HEK293 (cell line): ENCODE measurements at regions not wholly inside any gene's neighbourhood (a gene's known extent, or its start where the extent isn't known, plus 50 kb on each side); places are given as distances from the start of the nearest gene placed in this dataset.

Experiments
- ZSCAN16 ChIP-seq: fragments of 450-650 bp; formaldehyde crosslinking; IDR thresholded peaks from 2 replicates; pipeline ENCODE4 v1.5.1; 2016; ENCODE audit warnings: missing biosample characterization, missing genetic modification characterization
- TF ChIP-seq, protein P1 (sequence below): fragments of 450-650 bp; formaldehyde crosslinking; IDR thresholded peaks from 2 replicates; pipeline ENCODE4 v1.5.1; 2016; ENCODE audit warnings: missing biosample characterization, missing genetic modification characterization
- TF ChIP-seq, protein P2 (sequence below): fragments of 450-650 bp; formaldehyde crosslinking; optimal IDR thresholded peaks from 2 replicates; pipeline ENCODE3; 2016; ENCODE audit warnings: missing biosample characterization, mild to moderate bottlenecking, missing genetic modification characterization
- TF ChIP-seq, protein P3 (sequence below): sonication (generic); formaldehyde crosslinking; IDR thresholded peaks from 2 replicates; pipeline ENCODE4 v1.8.1; 2022; ENCODE audit warnings: mild to moderate bottlenecking, moderate library complexity, missing genetic modification reagents
- TF ChIP-seq, protein P4 (sequence below): fragments of 450-650 bp; formaldehyde crosslinking; IDR thresholded peaks from 2 replicates; pipeline ENCODE4 v1.5.1; 2016; ENCODE audit warnings: missing biosample characterization, missing genetic modification characterization

DNA sequence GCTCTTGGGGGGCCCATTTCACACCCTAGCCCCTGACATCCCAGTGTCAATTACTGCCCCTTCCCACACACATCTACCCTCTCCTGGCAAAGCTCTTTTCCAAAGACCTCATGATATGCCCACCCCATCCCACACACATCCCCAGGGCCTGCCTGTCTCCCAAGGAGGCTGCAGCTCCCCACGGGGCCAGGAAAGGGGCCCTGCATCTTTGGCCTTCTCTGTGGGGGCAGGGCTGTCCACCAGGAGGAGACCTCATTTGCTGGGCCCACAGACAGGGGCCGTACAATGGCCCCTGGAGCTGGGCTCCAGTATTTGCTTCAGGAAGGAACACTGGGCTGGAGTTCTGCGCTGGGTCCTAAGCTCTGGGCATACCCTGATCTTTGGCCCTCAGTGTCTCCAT, 65.6 kb upstream of the RUNX3 start:
- TF ChIP-seq, protein P1, sequence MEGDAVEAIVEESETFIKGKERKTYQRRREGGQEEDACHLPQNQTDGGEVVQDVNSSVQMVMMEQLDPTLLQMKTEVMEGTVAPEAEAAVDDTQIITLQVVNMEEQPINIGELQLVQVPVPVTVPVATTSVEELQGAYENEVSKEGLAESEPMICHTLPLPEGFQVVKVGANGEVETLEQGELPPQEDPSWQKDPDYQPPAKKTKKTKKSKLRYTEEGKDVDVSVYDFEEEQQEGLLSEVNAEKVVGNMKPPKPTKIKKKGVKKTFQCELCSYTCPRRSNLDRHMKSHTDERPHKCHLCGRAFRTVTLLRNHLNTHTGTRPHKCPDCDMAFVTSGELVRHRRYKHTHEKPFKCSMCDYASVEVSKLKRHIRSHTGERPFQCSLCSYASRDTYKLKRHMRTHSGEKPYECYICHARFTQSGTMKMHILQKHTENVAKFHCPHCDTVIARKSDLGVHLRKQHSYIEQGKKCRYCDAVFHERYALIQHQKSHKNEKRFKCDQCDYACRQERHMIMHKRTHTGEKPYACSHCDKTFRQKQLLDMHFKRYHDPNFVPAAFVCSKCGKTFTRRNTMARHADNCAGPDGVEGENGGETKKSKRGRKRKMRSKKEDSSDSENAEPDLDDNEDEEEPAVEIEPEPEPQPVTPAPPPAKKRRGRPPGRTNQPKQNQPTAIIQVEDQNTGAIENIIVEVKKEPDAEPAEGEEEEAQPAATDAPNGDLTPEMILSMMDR, result no peak
- TF ChIP-seq, protein P2, sequence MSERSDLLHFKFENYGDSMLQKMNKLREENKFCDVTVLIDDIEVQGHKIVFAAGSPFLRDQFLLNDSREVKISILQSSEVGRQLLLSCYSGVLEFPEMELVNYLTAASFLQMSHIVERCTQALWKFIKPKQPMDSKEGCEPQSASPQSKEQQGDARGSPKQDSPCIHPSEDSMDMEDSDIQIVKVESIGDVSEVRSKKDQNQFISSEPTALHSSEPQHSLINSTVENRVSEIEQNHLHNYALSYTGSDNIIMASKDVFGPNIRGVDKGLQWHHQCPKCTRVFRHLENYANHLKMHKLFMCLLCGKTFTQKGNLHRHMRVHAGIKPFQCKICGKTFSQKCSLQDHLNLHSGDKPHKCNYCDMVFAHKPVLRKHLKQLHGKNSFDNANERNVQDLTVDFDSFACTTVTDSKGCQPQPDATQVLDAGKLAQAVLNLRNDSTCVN (tag by site-specific recombination), result no peak
- TF ChIP-seq, protein P3, sequence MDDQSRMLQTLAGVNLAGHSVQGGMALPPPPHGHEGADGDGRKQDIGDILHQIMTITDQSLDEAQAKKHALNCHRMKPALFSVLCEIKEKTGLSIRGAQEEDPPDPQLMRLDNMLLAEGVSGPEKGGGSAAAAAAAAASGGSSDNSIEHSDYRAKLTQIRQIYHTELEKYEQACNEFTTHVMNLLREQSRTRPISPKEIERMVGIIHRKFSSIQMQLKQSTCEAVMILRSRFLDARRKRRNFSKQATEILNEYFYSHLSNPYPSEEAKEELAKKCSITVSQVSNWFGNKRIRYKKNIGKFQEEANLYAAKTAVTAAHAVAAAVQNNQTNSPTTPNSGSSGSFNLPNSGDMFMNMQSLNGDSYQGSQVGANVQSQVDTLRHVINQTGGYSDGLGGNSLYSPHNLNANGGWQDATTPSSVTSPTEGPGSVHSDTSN, result no peak
- TF ChIP-seq ZSCAN16 (tag by site-specific recombination), result no peak
- TF ChIP-seq, protein P4, sequence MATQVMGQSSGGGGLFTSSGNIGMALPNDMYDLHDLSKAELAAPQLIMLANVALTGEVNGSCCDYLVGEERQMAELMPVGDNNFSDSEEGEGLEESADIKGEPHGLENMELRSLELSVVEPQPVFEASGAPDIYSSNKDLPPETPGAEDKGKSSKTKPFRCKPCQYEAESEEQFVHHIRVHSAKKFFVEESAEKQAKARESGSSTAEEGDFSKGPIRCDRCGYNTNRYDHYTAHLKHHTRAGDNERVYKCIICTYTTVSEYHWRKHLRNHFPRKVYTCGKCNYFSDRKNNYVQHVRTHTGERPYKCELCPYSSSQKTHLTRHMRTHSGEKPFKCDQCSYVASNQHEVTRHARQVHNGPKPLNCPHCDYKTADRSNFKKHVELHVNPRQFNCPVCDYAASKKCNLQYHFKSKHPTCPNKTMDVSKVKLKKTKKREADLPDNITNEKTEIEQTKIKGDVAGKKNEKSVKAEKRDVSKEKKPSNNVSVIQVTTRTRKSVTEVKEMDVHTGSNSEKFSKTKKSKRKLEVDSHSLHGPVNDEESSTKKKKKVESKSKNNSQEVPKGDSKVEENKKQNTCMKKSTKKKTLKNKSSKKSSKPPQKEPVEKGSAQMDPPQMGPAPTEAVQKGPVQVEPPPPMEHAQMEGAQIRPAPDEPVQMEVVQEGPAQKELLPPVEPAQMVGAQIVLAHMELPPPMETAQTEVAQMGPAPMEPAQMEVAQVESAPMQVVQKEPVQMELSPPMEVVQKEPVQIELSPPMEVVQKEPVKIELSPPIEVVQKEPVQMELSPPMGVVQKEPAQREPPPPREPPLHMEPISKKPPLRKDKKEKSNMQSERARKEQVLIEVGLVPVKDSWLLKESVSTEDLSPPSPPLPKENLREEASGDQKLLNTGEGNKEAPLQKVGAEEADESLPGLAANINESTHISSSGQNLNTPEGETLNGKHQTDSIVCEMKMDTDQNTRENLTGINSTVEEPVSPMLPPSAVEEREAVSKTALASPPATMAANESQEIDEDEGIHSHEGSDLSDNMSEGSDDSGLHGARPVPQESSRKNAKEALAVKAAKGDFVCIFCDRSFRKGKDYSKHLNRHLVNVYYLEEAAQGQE (tag by site-specific recombination), result no peak
